HG03432 (cell line): ENCODE measurements at regions not wholly inside any gene's neighbourhood (a gene's known extent, or its start where the extent isn't known, plus 50 kb on each side); places are given as distances from the start of the nearest gene placed in this dataset.
"Not testable (repeated sequence)": the region's sequence is repeated elsewhere in the genome, so short reads cannot be mapped to it uniquely, and the experiment has no call there.

Experiments used
- ATAC-seq: cut with Tn5 transposase; IDR thresholded peaks from one replicate; pipeline ENCODE4 v1.9.1; 2021; ENCODE audit warnings: mild to moderate bottlenecking, moderate library complexity; ENCODE audit not compliant: unreplicated experiment

DNA sequence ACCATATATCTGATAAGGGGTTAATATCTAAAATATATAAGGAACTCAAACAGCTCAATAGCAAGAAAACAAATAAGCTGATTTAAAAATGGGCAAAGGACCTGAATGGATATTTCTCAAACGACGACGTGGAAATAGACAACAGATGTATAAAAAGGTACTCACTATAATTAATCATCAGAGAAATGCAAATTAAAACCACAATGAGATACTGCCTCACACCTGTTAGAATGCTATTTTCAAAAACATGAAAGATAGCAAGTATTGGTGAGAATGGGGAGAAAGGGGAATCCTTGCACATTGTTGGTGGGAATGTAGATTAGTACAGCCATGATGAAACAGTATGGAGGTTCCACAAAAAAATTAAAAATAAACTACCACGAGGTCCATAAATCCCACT, 163.2 kb downstream of the DKK1 start:
- ATAC-seq, result no peak

DNA sequence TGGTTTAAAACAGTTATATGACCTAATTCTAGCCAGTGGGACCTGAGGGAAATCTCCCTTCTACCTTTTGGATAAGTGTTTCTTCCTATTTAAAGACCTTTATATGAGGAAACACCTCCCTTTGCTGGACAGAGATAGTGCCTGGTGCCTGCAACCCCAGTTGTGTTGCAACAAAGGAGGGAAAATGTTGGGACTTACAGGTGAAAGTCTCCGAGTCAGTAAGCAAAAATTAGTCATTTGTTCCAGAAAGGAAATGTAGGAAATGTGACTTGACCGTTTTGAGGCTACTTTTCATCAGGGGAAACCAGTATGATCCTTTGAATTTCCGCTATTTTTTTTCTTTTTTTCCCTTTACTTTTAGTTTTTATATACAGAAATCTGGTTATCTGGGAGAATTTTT, 165.5 kb downstream of the DKK1 start:
- ATAC-seq, result no peak

DNA sequence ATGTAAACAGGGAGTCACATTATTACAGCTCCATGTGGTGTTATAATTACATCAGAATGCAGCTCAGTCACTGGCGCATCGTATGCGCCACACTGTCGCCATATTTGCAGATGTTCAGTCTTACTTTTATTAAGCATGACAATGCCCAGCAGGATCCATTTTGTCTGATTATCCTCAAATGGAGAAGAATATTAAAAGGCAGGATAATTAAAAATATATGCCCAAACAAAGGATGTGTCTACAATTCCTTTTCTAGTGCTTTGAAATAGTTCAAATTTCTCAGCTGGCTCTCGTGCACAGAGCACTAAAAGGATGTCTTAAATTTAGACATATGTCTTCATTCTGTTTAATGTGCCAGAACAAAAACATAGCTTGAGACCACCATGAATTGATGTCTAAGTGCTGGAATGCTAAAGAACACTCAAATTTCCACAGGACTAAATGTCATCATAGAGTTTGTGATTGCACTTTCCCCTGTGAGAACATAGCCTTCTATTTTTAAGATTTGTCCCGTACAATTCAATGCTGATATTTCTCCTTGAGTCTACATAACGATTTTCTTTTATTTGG, 168.0 kb downstream of the DKK1 start:
- no peak for ATAC-seq

DNA sequence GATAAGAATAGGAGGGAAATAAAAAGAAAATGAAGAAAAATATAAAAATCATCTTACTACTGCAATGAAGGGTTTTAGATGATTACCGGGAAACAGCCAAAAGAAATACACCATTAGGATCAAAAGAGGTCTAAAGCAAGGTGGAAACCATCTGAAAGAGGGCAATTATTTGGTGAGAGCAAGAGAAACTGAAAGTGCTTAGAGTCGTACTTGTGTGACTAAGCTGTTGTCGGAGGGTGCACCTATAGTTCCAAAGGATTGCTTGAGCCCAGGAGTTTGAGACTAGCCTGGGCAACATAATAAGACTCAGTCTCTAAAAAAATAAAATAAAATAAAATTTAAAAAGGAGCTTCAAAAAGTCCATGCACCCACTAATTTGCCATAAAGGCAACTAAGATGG, 169.5 kb downstream of the DKK1 start:
- peak; percentile 78 for ATAC-seq

DNA sequence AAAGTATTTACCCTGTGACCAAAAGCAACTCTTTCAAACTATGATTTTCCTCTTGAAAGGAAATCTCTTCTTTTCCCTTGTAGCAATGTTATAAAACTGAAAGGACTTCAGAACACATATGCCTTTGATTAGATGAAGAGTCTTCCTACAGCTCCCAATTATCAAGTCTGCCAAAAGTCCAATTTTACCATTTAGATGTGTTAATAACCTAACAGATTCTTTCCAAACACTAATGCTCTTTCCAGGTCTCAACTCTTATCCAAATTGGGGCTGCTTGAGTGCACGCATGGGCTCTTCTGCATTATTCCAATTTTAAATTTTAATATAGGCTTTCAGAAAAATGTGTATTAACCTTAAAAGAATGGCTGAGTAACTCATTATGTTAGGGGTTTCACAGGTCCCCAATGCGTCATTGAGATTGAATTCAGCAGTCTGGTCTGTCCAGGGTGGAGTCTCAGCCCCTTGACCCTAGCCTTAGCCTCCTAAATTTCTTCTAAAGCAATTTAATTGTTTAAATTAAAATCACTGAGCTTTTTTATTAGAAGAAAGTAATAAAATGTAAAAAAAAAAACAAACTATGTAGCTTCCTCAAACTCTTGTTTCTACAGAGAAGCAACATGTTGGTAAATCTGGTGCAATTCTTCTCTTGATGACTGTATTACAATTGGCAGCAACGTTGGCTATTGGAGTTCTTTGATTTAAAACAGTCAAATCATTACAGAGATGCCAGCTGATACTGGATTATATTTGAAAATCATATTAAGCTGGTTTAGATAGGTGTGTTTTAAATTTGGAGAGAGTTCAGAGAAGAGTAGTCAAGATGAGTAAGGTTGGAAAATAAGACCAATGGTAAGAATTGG, 170.4 kb downstream of the DKK1 start:
- no peak for ATAC-seq

DNA sequence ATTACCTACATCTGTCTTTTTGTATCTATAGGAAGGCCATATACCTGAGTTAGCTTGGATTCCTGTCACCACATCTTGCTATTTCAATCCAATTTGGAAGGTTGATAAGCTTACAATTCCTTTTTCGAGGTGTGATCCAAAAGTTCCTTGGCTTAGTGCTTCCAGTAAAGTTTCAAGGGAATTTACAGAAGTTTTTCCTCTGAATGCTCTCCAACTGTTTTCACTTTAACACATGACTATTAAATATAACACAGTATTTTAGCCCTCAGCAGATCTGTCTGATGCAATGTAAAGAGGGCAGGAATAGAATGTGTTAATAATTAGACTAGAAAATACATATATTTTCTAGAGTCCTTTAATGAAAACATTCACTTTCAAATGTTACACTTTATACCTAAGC, 171.4 kb downstream of the DKK1 start:
- ATAC-seq, result no peak

DNA sequence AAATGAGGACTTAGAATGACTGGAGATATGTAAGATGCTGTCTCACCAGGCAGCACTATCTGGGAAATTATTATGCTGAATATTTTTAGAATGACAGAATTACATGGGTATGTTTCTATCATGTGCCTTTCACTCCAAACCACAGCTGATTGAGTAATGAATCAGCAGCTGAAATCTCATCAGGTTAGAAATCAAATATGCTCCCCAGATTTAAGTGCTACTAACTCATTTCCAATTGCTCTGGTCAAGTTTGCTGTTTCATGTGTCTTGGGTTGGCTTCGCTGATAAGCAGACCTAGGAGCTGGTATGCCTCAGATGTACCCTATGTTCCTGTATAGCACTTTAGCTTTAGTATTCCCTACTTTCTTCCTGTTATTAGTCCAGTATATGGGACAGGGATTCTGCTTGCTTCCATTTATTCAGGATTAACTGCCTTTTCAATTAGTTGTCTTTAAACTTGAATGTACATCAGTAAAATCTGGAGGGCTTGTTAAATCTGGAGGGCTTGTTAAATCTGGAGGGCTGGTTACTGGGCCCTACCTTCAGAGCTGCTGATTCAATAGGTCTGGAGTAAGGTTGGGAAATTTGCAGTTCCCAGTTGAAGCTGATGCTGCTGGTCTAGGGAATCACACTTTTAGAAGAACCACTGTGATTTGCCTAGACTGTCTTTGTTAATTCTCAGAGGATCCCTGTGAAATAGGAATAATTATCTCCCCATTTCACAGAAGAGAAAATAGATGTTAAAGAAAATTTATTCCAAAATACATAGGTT, 172.9 kb downstream of the DKK1 start:
- no peak for ATAC-seq

DNA sequence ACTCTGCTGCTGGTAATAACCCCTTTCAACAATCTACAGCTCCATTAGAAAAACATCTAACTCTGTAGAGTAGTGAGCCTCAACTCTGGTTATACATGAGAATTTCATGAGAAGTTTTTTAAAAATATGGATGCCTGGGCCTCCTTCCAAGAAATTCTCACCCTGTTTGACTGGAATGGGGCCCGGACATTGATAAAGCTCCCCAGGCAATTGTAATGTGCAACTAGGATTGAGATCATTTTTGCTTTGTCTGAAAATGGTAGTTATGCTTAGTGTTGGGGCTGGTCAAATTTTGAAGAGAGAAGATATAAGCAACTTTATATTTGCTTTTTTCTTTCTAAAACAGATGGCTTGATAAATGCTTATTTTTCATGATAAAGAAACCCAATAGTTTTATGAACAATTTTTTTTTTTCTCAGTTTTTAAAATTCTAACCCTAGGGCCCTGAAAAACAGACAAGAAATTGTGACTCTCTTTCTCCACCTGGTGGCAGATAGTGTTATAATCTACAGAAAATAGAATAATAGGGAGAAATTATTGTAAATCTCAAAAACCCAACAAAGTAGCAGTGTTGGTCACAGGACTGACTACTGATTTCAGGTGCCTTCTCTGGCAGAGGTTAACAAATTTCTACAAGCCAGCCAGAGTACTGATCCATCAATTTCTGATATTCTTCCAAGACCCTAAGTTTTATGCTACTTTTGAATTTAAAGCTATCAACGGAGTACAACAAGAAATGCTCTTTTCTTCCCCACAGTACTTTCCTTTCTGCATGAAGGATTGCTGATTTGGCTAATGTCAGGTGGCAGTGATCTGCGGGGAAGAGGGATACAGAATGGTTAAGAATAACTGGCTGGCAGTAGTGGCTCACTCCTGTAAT, 174.8 kb downstream of the DKK1 start:
- ATAC-seq, result no peak

DNA sequence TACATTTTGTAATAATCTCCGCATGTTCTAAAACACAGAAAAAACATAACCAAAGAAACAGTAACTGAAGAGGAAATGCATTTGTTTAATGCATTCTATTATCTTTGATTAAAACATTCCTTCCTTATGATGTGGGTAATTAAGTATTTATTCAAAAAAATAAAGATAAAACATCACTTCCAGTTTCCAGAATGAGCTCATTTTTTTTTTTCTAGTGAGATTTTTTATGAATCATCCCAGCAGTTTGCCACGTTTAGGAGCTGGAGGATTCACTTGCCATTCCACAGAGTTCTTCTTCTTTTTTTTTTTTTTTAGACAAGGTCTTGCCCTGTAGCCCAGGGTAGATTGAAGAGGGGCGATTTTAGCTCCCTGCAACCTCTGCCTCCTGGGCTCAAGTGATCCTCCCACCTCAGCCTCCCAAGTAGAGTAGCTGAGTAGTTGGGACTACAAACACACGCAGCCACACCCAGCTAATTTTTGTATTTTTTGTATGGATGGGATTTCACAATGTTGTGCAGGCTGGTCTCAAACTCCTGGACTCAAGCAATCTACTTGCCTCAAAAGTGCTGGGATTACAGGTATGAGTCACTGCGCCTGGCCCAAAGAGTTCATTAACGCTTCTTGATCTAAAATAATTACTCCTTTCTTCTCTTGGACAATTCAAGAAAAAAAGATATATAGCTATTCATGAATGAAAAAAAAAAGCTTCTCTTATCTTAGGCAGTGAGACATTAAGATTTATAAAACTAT, 177.3 kb downstream of the DKK1 start:
- ATAC-seq, result no peak

DNA sequence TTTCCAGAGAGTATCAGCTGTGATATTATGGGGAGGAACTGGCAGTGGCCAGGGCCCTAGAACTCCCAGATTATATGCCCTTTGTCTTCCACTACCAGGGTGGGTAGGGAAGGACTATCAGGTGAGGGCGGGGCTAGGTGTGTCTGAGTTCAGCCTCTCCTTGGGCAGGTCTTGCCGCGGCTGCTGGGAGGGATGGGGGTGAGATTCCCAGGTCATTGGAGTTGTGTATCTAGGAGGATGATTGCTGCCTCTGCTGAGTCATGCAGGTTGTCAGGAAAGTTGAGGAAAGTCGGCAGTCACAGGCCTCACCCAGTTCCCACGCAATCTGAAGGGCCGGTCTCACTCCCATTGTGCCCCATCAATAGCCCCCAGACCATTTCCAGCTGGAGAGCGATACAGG, 185.2 kb downstream of the DKK1 start:
- no peak for ATAC-seq

DNA sequence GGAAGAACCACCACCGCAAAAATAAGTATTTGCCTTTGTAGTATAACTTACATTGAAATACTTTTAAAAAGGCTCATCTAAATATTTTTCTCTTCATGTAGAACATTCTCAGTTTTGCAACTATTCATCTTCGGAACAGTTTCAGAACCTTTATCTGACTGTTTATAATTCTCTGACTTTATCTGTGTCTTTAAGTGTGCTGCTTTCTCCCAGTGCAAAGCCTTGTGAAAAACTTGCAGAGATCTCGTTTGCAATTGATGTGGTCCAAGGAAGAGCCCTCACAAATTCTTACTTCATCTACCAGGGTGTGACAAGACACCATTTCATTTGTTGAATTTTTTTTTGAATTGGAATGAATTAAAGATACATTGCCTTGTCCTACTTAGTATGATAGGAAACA, 186.4 kb downstream of the DKK1 start:
- ATAC-seq, result no peak

DNA sequence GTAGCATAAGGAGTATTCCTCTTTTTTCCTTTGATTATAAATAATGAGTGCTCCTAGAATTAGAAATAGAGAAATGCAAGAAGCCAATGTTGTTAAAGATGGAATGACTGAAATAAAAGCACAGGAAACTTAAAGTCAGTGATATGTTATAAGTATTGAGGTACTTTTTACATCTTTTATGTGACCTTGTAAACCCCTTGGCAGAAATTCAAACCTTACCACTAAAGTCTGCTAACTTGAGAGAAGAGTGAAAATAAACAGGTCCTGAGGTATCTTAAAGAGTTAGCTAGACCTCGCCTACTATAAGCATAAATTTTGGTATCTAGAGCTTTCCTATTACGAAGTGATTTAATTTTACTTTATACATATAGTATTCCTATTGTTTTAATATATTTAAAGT, 188.2 kb downstream of the DKK1 start:
- ATAC-seq, result no peak

DNA sequence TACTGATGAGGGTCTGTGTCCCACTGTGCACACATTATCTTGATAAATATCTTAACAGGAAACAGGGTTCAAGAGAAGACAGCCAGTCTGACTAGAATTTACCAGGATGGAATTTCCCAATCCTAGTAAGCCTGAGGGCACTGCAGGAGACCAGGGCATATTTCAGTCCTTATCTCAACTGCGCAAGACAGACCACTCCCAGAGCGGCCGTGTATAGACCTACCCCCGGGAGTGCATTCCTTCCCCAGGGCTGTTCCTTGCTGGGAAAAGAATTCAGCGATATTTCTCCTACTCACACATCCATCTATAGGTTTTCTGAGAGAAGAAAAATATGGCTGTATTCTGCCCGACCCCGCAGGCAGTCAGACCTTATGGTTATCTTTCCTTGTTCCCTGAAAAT, 191.3 kb downstream of the DKK1 start:
- ATAC-seq, result not testable (repeated sequence)

DNA sequence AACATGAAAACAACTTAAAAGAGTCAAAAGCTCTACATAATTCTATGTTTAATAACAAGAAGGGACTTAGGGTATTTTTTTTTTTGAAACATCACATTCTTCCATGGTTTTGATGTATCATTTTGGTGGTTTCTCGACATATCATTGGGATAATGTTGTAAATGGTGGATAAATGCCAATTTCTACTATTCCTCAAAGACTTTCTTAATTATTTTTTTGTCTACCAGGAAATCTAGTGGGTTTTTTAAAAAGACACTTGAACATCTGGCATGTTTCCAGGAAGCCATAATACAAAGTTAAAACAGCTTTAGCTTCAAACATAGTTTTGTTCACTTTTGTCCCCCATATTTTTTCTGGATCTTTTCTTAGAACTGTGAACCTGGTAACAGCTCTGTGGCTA, 200.4 kb downstream of the DKK1 start:
- ATAC-seq, result no peak

DNA sequence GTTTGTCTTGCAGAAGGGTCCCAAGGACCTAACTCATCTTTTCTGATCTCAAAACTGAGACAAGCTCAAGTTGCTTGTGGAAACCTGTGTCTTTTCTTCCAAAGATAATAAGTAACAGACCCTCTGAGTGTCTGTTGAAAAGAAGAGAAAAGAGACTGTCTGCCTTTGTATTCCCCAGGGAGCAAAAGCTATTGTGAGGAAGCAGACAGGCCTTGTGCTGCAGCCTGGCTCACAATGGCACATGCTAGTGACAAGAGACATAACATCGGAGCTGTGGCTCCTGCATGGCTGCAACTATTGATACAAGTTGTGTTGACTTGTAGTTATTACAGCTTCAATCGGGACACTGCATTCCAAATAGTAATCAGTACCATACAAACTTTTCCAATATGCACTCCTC, 202.9 kb downstream of the DKK1 start:
- no peak for ATAC-seq

DNA sequence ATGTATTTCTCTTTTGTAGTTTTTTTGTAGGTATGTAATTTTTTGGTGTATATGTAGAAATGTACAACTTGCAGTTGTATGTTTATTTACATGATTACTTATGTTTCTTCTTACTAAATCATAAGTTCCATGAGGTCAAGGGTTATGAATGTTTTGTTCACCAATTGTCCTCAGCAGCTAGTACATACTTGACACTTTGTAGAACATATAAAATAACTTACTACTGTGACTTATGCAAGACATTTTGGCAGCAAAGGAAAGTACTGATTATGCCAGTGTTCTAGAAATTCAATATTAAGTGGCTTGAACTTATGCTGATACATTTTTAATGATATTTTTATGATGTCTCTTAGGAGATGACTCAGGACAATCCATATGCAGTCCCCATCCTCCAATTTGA, 209.6 kb downstream of the DKK1 start:
- ATAC-seq, result no peak

DNA sequence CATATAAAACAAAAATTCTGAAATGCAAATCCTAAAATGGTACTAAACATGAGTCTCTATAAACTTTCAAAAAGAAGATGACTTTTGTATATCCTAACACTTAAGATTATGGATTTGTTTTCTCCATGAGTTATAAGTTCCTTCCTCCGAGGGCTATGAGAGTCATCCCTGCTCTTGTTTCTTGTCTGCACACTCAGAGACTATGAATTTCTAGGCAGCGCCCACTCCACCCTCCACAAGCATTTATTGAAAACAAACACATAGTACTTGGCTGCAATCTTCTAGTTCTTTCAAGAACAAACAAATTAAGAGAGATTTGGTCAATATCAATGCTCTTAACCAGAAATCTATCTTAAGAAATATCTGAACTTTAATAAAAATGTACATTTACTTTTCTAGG, 211.7 kb downstream of the DKK1 start:
- ATAC-seq, result no peak

DNA sequence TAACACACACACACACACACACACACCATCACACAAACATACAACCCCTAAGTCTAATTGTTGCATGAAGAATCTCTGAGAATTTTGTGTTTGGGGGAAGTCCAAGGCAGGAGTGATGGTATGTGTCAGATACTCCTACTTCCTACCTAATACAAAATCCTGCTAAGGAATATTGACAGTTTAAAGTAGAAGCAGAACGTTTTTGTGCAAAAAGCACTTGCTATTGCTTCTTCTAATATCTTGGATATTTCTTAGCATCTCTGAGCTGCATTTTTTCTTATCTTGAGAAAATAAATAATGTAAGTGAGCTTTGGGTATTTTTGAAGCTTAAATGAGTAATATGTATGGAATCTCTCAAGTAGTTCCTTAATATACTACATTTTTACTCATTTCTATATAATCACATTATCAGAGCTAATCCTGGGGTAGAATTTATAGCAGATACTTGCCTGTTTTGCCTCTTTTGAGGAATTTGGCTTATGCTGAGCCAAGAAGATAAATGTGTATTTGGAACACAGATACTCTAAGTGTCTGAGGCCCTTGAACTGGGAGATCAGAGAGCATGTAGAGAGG, 212.3 kb downstream of the DKK1 start:
- ATAC-seq, result no peak

DNA sequence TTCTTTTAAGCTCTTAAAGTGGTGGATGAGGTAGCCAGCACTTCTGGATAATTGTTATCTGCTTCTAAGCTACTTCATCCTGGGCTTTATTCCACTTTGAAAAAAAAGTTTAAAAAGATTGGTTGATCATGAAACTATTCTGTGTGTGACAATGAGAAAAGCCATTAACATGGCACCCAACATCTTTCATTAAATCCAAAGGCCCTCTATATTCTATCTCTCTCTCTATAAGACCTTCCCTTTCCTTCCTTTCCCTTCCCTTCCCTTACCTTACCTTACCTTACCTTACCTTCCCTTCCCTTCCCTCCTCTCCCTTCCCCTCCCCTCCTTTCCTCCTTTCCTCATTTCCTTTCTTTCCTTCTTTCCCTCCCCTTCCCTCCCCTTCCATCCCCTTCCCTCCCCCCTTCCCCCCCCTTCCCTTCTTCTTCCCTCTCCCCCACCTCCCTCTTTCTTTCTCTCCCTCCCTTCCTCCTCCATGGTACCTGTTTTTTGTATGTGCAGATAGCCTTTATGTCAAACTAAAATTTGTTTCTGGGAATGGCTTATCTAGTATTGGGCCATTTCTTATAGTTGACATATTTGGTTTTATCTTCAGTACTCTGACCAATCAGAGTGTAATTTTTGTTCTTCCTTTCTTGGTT, 218.7 kb downstream of the DKK1 start:
- no peak for ATAC-seq

DNA sequence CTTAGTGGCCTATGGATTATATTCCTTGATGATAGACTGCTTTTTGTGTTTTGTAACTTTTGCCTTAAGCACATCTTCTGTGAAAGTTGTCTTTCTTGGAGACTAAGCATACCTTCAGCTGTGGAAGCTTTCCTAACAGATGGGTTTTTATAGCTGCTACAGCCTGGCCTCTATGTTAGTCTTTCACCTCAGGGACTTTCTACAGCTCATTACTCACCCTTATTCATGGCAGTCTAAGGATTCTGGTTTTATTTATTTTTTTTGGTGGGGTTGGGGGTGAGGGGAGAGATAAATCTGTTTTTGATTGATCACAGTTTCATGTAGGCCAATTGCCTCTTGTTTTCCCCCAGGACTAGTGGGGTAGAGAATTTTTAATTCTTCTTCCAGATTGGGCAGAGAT, 219.9 kb downstream of the DKK1 start:
- no peak for ATAC-seq
